SK-N-SH treated with all-trans-retinoic acid at 6 μM for 48 hours (cell line): ENCODE measurements at regions not wholly inside any gene's neighbourhood (a gene's known extent, or its start where the extent isn't known, plus 50 kb on each side); places are given as distances from the start of the nearest gene placed in this dataset.

Source experiments
- ATAC-seq: fragments of 200-7000 bp; cut with Tn5 transposase; 3 replicates; pipeline ENCODE4 v1.9.1; 2020; ENCODE audit warnings: mild to moderate bottlenecking, moderate library complexity
- ARNTL ChIP-seq: fragments of 450-650 bp; formaldehyde crosslinking; IDR thresholded peaks from 2 replicates; pipeline ENCODE4 v1.5.0; 2020; ENCODE audit warnings: low read depth, mild to moderate bottlenecking, moderate library complexity, borderline replicate concordance
- CSDC2 ChIP-seq: fragments of 250-450 bp; sonication (Bioruptor Pico); IDR thresholded peaks from 2 replicates; pipeline ENCODE4 v1.5.0; 2020; ENCODE audit warnings: mild to moderate bottlenecking, moderate library complexity
- CSRNP3 ChIP-seq: fragments of 250-450 bp; sonication (Bioruptor Pico); IDR thresholded peaks from 2 replicates; pipeline ENCODE4 v1.5.1; 2021; ENCODE audit warnings: mild to moderate bottlenecking, moderate library complexity
- GLIS3 ChIP-seq: fragments of 250-450 bp; sonication (Bioruptor Pico); IDR thresholded peaks from 2 replicates; pipeline ENCODE4 v1.5.0; 2020; ENCODE audit warnings: mild to moderate bottlenecking, moderate library complexity
- ISL1 ChIP-seq: fragments of 250-450 bp; sonication (Bioruptor Pico); IDR thresholded peaks from 2 replicates; pipeline ENCODE4 v2.1.2; 2022; ENCODE audit warnings: mild to moderate bottlenecking, moderate library complexity
- OSR1 ChIP-seq: fragments of 250-450 bp; sonication (Bioruptor Pico); IDR thresholded peaks from 2 replicates; pipeline ENCODE4 v1.8.0; 2022; ENCODE audit warnings: moderate library complexity, mild to moderate bottlenecking, inconsistent platforms
- PATZ1 ChIP-seq: fragments of 250-450 bp; sonication (Bioruptor Pico); IDR thresholded peaks from 2 replicates; pipeline ENCODE4 v1.8.0; 2020; ENCODE audit warnings: mild to moderate bottlenecking, moderate library complexity, borderline replicate concordance
- PPARA ChIP-seq: fragments of 250-450 bp; sonication (Bioruptor Pico); IDR thresholded peaks from 2 replicates; pipeline ENCODE4 v1.5.0; 2020; ENCODE audit warnings: mild to moderate bottlenecking, borderline replicate concordance
- RARB ChIP-seq: fragments of 250-450 bp; sonication (Bioruptor Pico); IDR thresholded peaks from 2 replicates; pipeline ENCODE4 v1.8.0; 2021; ENCODE audit warnings: mild to moderate bottlenecking, moderate library complexity
- SNAI2 ChIP-seq: fragments of 250-450 bp; sonication (Bioruptor Pico); IDR thresholded peaks from 2 replicates; pipeline ENCODE4 v1.5.0; 2020; ENCODE audit warnings: mild to moderate bottlenecking, moderate library complexity
- TOX ChIP-seq: fragments of 250-450 bp; sonication (Bioruptor Pico); IDR thresholded peaks from 2 replicates; pipeline ENCODE4 v1.8.0; 2021; ENCODE audit warnings: mild to moderate bottlenecking, moderate library complexity, borderline replicate concordance
- TSHZ2 ChIP-seq: fragments of 250-450 bp; sonication (Bioruptor Pico); IDR thresholded peaks from 2 replicates; pipeline ENCODE4 v1.5.0; 2020; ENCODE audit warnings: mild to moderate bottlenecking, moderate library complexity
- ZFP3 ChIP-seq: fragments of 250-450 bp; sonication (Bioruptor Pico); IDR thresholded peaks from 2 replicates; pipeline ENCODE4 v1.5.0; 2020; ENCODE audit warnings: mild to moderate bottlenecking, moderate library complexity
- ZFP30 ChIP-seq: fragments of 450-650 bp; formaldehyde crosslinking; IDR thresholded peaks from 2 replicates; pipeline ENCODE4 v1.5.0; 2022; ENCODE audit warnings: mild to moderate bottlenecking, moderate library complexity
- ZNF565 ChIP-seq: fragments of 450-650 bp; formaldehyde crosslinking; conservative IDR thresholded peaks from 2 replicates; pipeline ENCODE4 v1.5.0; 2020; ENCODE audit warnings: low read depth, mild to moderate bottlenecking, moderate library complexity
- TF ChIP-seq, protein P1 (sequence below): fragments of 250-450 bp; sonication (Bioruptor Pico); IDR thresholded peaks from 2 replicates; pipeline ENCODE4 v1.5.1; 2020; ENCODE audit warnings: low read depth, mild to moderate bottlenecking, moderate library complexity

DNA sequence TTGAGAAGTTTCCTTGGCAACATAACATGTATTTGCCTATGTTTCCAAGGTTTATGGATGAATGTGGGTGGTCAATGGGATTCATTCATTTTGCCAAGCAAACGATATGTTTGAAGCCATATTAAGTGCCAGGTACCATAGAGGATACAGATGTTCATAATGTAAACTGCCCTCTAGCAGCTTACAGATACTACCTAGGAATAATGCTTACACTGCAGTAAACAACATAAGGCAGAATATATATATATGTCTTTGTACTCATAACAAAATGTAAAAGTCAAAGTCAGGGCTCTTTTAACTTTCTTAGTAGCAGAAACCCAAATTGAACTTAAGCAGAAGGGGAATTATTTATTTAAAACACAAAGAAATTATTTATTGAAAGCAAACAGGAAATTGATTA is 171.6 kb upstream of the TNP1 start (continued):
- no peak for TF ChIP-seq TSHZ2 (CRISPR knock-in tag)

DNA sequence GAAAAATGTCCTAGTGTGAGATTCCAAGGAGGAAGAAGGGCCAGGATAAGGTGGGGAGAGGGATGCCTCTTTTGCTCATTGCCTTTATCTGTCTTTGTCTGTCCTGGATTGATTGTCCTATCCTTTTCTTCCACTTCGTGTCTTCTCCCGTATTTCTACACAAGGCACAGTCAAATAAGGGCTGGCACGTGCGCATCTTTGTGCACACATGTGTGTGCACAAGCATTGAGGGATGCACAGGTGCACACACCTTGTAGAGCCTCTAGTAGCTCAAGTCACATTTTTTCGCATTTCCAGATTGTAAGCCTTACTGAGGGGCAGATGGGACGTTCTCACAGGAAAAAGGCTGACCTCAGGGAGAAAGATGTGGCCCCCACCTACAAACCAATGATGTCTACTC is 170.2 kb upstream of the TNP1 start:
- TF ChIP-seq, protein P1, sequence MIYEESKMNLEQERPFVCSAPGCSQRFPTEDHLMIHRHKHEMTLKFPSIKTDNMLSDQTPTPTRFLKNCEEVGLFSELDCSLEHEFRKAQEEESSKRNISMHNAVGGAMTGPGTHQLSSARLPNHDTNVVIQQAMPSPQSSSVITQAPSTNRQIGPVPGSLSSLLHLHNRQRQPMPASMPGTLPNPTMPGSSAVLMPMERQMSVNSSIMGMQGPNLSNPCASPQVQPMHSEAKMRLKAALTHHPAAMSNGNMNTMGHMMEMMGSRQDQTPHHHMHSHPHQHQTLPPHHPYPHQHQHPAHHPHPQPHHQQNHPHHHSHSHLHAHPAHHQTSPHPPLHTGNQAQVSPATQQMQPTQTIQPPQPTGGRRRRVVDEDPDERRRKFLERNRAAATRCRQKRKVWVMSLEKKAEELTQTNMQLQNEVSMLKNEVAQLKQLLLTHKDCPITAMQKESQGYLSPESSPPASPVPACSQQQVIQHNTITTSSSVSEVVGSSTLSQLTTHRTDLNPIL (CRISPR knock-in tag): no peak
- TF ChIP-seq PPARA (no peak), ZFP30 (CRISPR knock-in tag) (no peak), TOX (no peak), RARB (CRISPR knock-in tag) (no peak), ISL1 (CRISPR knock-in tag) (no peak), ARNTL (CRISPR knock-in tag) (no peak), ZFP3 (CRISPR knock-in tag) (no peak), CSRNP3 (CRISPR knock-in tag) (no peak), PATZ1 (no peak), SNAI2 (CRISPR knock-in tag) (no peak)
- TF ChIP-seq, all 23 proteins: peak for 0
- ATAC-seq: no peak

DNA sequence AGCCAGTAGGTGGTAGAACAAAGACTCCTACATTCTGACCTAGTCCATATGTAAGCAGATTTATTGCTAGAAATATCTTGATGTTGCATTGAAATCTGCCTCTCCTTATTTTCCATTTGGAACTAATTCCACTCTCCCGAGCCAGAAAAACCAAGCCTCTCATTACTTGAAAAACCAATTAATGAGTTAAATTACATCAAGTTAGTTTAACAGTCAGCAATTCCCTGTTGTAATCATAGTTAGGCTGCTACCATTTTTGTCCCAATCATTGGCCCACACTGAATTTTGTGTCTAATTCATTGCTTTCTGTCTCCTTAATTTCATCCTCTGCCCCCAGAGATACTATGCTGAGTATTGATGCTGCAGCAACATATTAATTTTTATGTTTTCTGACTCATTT is 168.3 kb upstream of the TNP1 start:
- TF ChIP-seq CSDC2 (CRISPR knock-in tag) (no peak), ZNF565 (CRISPR knock-in tag) (no peak), GLIS3 (no peak), PATZ1 (no peak), ARNTL (CRISPR knock-in tag) (no peak), ZFP30 (CRISPR knock-in tag) (no peak), SNAI2 (CRISPR knock-in tag) (no peak), RARB (CRISPR knock-in tag) (no peak), TSHZ2 (CRISPR knock-in tag) (no peak), OSR1 (CRISPR knock-in tag) (no peak), CSRNP3 (CRISPR knock-in tag) (no peak), TOX (no peak)
- no peak for ATAC-seq
